Inflammatory macrophage (primary cell): ENCODE measurements at regions not wholly inside any gene's neighbourhood (a gene's known extent, or its start where the extent isn't known, plus 50 kb on each side); places are given as distances from the start of the nearest gene placed in this dataset.

Experiments used
- DNase-seq, 2 donors: peaks; one replicate each; pipeline ENCODE4 v3.0.0-alpha.2; 2020 to 2022

DNA sequence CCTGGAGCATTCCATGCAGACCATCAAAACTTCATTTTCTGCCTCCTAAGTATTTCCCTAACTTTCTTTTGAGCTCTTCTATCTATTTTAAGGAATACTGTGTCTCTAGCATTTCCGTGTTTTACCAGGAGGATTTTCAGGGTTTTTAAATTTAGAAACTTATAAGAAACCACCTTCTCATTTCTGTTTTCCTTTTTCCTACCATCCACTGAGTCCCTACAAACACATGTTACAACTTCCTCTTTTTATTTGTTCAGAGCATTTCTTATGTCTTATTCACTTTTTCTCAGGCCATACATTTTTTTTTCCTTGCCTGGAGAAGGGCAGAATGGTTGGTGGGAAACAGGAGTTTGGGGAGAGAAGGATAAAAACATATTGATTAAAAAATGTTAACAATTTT is 130.0 kb upstream of the BMP5 start:
- no peak for DNase-seq

DNA sequence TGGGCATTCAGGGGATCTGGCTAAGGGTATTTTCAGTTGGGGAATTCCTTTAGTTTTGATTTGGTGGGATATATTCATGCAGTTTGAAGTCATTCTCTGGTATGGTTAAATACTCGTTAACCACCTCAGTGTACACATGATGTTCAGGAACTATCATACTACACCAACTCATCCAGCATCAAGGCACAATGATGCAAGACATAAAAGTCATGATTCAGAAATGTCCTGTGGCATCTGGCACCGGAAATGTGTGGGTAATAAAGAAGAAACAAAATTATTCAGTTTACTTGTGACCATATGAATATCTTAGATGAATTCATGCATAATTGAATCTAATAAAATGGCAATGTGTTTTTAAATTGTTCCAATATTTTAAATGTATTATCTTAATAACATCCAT is 129.0 kb upstream of the BMP5 start:
- peak; percentile 47 to 79 for DNase-seq

DNA sequence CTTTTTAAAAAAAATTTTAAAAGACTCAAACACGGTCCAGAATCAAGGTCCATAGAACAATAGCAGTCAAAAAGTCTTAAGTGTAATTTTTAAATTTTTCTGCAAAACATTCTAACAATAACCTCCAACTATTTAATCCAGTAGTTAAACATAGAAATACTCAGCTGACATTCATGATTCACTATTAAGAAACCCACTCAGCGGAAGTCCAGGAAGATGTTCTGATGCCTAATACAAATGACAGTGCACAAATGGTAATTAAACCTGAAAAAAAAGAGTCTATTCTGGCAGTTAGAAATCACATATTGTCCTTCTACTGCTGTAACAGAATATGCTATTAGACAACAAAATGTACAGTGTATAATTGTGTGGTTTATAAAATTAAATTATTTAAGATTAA is 128.2 kb upstream of the BMP5 start:
- peak; percentile 8 to 40 for DNase-seq

DNA sequence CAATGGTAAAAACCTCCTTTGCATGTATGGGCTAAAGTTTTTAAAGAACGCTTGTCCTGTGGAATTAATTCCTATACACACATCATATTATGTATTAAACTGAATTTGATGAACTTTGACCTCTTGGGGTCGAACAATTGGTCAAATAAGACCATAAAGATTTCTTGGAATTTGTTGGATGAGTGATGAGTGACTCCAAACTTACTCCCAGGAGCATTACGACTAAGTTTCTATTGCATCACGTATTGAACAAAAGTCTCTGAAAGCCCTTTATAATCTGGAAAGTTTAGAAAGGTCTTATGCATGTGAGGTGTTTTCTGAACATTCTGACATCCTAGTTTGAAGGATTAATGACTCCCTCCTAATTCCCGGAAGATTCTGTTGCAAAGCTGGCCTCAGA is 126.9 kb upstream of the BMP5 start:
- DNase-seq = no peak

DNA sequence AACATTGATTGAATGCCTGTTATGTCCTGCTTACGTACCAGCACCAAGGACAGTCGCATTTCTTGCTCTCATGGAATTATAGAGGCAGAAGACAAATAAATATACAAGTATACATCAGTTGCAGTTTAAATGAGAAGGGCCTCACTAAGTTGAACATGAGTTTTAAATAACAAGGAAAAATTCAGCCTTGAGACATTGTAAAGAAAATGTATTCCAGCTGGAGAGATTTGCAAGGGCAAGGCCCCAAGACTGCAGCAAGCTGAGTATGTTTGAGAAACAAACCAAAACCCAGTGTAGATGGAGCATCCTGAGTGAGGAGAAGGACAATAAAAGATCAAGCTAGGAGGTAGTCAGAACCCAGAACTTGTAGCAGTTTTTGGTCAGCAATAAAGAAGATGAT is 123.2 kb upstream of the BMP5 start:
- no peak for DNase-seq

DNA sequence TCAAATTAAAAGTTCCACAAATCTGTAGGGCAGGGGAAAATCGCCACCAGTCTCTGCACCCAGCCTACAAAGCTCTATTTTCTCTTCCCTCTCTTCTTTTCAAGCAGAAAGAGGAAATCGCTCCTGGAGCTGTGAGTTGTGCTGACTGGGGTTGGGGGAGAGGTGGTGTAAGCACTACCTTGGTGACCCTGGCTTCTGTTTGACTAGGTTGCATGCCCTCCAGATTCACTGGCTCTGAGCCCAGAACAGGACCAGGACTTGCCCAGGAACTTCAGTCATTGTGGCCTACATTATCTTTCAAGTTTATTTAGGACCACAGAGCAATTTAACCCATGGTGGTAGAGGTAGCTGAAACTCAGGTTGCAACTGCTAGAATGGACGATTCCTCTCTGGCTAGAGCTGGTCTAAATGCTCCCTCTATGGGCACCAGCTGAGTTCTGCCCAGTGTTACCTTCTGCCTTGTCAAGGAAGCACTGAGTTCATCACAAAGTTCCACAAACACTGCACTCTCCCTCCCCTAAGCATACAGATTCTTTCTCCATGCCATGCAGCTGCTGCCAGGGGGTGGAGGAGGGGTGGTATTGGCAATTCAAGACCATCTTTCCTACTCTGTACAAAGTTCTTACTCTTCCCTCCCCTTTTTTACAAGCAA is 122.0 kb upstream of the BMP5 start:
- no peak for DNase-seq

DNA sequence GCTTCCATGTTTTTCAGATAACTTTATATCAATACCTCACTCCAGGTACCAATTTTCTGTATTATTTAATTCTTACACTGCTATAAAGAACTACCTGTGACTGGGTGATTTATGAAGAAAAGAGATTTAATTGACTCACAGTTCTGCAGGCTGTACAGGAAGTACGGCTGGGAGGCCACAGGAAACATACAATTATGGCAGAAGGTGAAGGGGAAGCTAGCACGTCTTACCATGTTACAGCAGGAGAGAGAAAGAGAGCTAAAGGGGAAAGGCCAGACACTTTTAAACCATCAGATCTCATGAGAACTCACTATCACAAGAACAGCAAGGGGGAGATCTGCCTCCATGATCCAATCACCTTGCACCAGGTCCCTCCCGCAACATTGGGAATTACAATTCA is 119.1 kb upstream of the BMP5 start:
- no peak for DNase-seq

DNA sequence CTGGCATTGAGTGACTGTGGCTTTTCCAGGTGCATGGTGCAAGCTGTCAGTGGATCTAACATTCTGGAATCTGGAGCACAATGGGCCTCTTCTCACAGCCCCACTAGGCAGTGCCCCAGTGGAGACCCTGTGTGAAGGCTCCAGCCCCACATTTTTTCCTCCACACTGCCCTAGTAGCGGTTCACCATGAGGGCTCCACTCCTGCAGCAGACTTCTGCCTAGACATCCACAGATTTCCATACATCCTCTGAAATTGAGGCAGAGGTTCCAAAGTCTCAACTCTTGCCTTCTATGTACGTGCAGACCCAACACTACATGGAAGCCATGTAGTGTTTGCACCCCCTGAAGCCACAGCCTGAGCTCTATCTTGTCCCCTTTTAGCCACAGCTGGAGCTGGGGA is 118.0 kb upstream of the BMP5 start:
- DNase-seq = no peak

DNA sequence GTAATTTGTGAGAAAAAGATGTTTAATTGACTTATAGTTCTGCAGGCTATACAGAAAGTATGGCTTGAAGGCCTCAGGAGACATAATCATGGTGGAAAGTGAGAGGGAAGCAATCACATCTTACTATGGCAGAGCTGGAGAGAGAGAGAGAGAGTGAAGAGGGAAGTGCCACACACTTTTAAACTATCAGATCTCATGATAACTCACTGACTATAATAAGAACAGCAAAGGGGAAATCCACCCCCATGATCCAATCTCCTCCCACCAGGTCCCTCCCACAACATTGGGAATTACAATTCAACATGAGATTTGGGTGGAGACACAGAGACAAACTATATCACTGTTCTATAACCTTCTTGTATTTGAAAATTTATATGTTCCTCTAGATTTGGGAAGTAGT is 117.2 kb upstream of the BMP5 start:
- DNase-seq = peak; percentile 45 to 55

DNA sequence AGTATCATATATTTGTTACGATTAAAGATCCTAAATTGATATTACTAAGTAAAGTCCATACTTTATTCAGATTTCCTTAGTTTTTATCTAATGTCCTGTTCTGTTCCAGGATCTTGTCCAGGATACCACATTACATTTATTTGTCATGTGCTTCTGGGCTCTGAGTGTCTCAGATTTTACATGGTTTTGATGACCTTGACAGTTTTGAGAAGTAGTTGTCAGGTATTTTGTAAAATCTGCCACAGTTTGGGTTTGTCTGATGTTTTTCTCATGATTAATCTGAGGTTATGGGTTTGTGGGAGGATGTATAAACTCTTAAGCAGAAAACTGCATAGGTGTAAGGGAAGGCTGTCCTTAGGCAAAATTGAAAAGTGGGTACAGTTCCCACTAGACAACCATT is 109.9 kb upstream of the BMP5 start:
- DNase-seq = no peak

DNA sequence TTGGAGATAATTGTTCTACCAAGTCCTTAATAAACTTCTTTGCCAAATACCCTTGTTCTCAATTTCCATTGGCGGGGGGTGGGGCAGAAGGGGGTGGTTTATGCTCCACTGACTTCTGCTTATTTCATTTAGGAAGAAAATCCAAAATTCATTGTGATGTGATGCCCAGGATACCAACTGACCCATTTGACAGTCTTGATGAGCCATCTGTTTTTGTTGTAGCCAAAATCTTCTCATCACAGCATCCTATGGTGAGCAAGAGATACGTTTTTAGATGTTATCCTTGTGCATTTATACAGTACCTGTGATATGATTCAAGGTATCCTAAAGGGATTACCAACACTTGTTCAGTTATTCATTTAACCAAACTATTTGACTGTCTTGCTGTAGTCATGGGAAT is 108.5 kb upstream of the BMP5 start:
- DNase-seq = no peak

DNA sequence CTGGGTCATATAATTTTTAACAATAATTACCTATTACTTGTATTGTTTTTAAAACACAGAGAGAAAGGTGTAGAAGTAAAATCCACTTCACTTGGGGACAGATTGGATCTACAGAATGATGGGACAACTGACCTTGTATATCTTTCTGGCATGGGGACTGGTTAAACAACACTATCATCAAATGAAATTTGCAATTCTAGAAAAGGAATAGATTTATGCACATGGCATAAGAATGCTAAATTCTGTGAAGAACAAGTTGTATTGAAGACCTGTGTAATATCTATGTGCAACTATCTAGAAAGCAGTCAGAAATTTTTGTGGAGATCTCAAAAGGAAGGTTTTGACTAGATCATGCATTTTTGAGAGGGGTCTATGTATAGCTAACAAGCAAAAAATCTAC is 106.3 kb upstream of the BMP5 start:
- no peak for DNase-seq

DNA sequence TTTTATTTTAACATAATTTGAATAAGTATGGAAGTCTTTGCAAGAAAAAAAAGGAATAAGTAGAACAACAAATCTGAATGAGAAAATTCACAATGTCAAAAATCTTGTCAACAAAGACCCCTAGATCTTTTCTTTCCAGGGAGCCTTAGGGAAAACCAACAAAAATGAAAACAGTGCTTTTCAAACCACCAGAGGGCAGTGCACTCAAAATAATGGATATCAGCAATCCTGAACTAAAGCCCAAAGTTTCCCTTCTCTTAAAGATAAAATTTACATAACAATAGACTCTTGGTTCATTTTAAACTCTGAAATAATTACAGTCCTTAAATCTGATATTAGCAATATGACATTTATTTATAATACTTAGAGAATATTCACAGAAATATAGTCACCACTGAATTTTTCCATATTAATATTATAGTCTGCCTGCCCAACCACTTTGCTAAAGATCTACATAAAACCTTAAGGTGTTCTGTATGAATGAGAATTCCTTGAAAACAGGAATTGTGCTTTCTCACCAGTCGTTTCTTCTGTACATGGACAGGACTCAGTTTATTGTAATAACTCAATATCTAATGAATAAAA is 105.3 kb upstream of the BMP5 start:
- peak; percentile 43 to 60 for DNase-seq

DNA sequence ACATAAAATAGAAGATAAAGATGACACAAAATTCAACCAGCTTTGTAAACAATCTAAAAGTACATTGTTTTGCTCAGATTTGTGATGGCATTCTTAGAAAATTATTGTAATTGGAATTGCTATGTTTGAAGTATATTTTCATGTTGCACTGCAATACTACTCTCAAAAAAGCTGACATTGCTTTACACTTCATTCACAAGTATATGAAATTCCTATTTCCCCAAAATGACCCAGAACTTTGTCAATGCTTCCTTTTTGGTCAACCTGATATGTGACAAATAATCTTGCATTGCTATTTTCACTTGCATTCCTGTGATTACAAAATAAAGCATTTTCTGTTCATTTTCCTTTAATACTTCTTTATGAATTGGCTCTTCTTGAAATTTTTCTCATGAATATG is 104.1 kb upstream of the BMP5 start:
- DNase-seq = peak; percentile 11 to 40

DNA sequence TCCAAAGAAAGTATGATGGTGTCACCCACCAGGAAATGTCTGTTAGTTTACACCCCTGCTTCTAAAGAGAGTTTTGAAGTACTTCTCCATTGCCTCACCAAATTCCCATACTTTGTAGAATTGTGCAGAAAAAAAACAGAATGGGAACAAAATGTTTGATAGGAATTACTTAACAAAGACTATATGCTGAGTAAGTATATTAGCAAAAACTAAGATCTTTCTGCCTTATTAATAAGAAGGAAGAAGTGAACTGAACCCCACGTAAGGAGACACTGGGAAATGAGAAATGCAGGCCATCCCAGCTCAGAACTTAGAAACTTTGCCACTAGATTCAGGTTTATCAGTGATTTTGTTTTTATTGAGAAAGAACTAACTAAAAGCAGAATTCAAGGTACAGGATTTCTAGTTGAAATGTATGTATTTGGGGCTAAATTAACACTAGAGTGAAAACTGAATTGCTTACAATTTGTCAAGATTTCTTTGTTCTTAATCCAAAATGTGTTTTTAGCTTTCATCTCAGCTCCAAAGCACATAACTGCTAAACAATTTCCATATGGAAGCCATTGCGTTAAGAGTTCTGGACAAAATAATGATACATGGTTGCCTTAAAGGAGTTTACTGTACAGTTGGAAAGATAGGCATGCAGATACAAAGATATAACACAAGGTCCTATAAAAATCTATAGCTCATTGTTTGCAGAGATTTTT is 102.7 kb upstream of the BMP5 start:
- DNase-seq = no peak

DNA sequence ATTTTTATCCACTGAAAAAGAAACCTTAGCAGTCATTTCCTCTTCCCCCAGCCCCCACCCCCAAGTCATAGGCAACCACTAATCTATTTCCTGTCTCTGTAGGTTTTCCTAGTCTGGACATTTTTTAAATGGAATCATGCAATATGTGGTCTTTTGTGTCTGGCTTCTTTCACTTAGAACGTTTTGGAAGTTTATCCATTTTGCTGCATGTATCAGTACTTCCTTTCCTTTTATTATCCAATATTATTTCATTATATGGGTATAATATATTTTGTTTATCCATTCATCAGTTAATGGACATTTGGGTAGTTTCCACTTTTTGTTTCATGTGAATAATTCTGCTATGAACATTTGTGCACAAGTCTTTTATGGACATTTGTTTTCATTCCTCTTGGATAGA is 99.3 kb upstream of the BMP5 start:
- DNase-seq = no peak

DNA sequence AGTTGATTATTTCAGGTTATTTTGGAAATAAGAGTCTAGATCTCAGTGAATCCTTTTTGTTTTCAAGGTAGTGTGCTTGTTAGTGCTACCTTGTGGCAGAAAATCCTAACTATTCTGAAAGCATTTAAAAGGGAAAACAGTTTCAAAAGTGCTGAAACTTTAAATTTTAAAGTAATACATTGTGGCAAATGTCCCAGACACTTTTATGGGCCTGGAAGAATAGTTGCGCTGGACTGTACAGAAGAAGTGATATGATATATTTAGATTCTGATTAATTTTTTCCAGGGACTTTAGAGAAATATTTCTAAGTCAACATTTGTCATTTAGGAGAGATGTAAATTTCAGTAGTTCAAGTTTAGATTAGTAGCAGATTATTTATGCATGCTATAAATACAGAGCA is 96.7 kb upstream of the BMP5 start:
- DNase-seq = no peak

DNA sequence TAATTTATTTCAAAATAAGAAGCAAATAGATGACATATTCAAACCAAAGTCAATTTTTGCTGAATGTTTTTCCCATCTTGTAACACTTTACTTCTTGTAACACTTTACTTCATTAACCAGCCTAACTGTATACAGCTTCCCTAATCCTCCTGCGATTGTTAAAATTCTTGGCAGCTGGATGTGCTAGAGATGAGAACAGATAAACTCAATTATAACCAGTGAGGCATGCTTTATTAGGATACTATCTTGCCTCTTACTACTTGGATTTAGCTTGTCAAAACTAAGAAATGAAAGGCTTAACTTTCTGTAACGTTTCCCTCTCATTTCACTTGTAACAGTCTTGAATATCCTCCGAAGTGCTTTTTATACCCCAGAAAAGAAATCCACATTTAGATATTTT is 94.1 kb upstream of the BMP5 start:
- DNase-seq = no peak

DNA sequence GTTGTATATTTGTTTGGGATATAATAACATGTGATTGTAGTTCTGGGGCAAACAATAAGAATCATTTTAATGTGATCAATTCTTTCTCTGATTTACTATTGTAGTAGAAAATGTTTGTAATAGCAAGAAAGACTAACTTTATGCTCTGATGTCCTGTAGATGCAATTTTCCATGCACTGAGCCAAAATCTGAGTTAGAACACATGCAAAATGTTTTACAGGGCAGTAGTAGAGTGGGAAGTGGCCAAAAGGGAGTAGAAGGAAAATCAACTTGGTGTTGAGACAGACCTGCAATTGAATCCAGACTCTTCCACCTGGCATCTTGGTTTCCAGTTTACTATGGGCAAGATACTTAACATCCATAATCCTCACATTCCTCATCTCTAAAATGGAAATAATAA is 93.5 kb upstream of the BMP5 start:
- no peak for DNase-seq

DNA sequence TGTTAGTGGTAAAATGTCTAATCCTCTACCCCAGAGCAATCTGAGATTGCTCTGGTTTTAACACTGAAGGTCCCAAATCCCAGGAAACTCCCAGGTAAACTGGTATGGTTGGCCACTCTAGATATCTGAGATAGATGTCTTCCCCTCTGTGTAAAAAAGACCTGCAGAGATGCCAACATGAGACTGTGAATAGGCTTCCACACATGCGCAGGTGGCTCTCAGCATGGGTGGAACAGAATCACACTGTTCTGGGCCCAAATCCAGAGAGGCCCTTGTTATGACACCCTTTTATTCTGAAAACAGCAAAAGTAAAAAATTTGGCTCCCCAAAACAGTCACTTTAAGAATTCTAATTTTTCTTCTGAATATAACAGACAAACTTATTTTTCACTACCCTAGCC is 88.7 kb upstream of the BMP5 start:
- DNase-seq = no peak

DNA sequence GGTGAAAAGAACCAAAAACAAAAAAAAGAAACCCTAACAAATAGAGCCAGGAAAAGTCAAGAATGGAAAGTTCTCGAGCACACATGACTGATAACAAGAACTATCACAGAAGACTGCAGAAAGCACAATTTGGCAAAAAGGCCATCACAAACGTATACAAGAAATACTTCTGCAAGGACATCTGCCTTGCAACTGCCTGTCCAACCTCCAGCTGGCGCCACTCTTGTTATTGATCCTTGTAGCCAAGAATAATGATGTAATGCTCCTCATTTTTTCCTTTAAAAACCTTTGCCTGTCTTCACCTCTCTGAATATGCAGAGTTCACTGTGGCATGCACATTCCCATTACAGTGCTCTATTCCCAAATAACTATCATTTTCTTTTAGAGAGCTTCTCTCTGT is 87.9 kb upstream of the BMP5 start:
- DNase-seq = no peak

DNA sequence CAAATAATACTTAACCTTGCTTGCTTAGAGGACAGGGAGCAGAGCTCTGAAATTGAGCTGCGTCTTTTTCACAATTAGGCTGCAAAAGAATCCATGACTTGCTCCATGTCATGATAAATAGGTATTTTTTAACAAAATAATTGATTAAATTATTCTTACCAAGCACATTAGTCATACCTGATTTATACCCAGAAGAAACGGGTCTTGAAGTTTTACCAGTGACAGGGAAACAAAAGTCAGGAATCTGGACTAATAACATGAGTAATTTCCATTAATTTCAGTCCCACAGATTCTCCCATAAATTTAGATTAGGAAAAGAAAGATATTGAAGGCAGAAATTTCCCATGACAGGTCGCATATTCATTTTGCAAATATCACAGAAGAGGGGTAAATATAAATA is 85.0 kb upstream of the BMP5 start:
- DNase-seq = no peak

DNA sequence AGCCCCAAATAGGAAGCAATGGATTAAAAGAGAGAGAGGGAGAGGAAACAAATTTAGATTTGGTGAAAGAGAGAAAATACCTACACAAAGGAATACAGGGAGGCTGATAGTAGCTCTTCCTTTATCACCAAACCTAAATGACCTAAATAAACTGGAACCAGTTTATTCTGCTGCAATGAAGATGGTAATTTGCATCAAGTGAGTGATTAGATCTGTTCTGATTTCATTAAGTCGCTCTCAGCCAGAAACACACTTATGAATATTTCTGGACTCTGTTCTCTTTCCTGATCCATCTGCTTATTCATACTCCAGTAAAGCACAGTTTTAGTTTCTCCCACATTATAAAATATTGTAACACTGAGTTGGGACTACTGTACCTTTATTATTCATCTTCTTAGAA is 83.4 kb upstream of the BMP5 start:
- no peak for DNase-seq

DNA sequence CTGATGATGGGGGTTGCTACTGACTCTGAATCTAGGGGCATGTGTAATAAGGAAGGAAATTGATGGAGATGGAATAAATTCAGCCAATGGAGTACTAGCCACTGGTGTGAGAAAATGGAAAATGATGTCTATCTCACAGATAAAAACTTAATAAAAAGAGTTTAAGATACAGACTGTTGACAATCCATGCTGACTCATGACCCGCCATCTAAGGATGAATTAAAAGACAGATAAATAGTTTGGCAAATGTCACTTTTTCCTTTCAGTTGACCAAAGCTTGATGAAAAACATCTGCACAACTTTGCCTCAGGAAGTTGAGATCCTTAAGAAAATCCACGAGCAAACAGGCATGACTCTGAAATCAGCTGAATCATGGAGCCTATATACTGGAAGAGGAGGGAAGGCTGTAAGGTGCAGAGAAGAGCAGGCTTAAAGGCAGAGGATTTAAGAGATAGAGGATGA is 82.6 kb upstream of the BMP5 start:
- no peak for DNase-seq

DNA sequence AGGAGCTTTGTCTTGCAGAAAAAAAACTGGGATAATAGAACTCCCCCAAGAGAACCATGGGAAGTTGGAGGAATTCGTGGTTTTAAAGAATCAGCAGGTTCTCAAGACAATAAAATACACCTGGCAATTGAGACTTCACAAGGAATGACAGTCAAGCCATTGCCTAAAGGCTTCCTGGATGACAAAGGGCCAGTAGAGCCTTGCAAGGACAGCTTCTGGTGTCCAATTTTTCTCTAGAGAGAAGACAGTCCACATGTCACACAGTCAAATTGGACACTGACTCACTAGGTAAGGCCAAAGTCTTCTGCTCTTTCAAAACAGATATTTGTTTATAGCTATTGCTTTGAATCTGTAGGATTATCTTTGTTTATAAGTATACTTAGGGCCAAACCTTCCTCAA is 80.3 kb upstream of the BMP5 start:
- no peak for DNase-seq
